Glutamatergic neuron (in vitro differentiated cells): ENCODE measurements at regions not wholly inside any gene's neighbourhood (a gene's known extent, or its start where the extent isn't known, plus 50 kb on each side); places are given as distances from the start of the nearest gene placed in this dataset.

Source experiments
- DNase-seq: peaks from one replicate; pipeline ENCODE4 v3.0.0; 2022
- H3K27ac Mint-ChIP-seq: one replicate; pipeline ENCODE4 v1.8.0; 2020; ENCODE audit warnings: mild to moderate bottlenecking, mixed read lengths, inconsistent platforms; ENCODE audit not compliant: unreplicated experiment
- H3K27me3 Mint-ChIP-seq: one replicate; pipeline ENCODE4 v1.8.0; 2020; ENCODE audit warnings: mild to moderate bottlenecking, moderate library complexity, mixed read lengths, inconsistent platforms; ENCODE audit not compliant: unreplicated experiment
- H3K36me3 Mint-ChIP-seq: one replicate; pipeline ENCODE4 v1.8.0; 2020; ENCODE audit warnings: mild to moderate bottlenecking, mixed read lengths, inconsistent platforms; ENCODE audit not compliant: unreplicated experiment
- H3K4me1 Mint-ChIP-seq: one replicate; pipeline ENCODE4 v1.8.0; 2020; ENCODE audit warnings: mild to moderate bottlenecking, low read depth, mixed read lengths, inconsistent platforms; ENCODE audit not compliant: unreplicated experiment
- H3K4me3 Mint-ChIP-seq: one replicate; pipeline ENCODE4 v1.8.0; 2020; ENCODE audit warnings: mild to moderate bottlenecking, mixed read lengths, inconsistent platforms; ENCODE audit not compliant: unreplicated experiment
- H3K9me3 Mint-ChIP-seq: one replicate; pipeline ENCODE4 v1.8.0; 2020; ENCODE audit warnings: mild to moderate bottlenecking, moderate library complexity, mixed read lengths, inconsistent platforms; ENCODE audit not compliant: unreplicated experiment
- TF ChIP-seq, protein P1 (sequence below): fragments of 200-600 bp; sonication (generic); IDR thresholded peaks from one replicate; pipeline ENCODE4 v1.5.0; 2021; ENCODE audit not compliant: partially characterized antibody, unreplicated experiment

GRCh38 chr12:89163918-89164317, 188.4 kb downstream of the DUSP6 start:
- Mint-ChIP-seq H3K27me3 (no peaks in the 10 kb centered on the region), H3K9me3 (no peaks in the 10 kb centered on the region), H3K27ac (no peak overlapping the region), H3K36me3 (no peaks in the 10 kb centered on the region), H3K4me1 (no peaks in the 10 kb centered on the region), H3K4me3 (no peak overlapping the region)
- TF ChIP-seq, protein P1, sequence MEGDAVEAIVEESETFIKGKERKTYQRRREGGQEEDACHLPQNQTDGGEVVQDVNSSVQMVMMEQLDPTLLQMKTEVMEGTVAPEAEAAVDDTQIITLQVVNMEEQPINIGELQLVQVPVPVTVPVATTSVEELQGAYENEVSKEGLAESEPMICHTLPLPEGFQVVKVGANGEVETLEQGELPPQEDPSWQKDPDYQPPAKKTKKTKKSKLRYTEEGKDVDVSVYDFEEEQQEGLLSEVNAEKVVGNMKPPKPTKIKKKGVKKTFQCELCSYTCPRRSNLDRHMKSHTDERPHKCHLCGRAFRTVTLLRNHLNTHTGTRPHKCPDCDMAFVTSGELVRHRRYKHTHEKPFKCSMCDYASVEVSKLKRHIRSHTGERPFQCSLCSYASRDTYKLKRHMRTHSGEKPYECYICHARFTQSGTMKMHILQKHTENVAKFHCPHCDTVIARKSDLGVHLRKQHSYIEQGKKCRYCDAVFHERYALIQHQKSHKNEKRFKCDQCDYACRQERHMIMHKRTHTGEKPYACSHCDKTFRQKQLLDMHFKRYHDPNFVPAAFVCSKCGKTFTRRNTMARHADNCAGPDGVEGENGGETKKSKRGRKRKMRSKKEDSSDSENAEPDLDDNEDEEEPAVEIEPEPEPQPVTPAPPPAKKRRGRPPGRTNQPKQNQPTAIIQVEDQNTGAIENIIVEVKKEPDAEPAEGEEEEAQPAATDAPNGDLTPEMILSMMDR: no peak
- no peak for DNase-seq

GRCh38 chr12:89162589-89163261, 189.6 kb downstream of the DUSP6 start:
- DNase-seq: no peak
- Mint-ChIP-seq H3K4me3 (no peak overlapping the region), H3K27ac (no peak overlapping the region), H3K9me3 (no peaks in the 10 kb centered on the region), H3K36me3 (no peaks in the 10 kb centered on the region), H3K27me3 (no peaks in the 10 kb centered on the region), H3K4me1 (no peaks in the 10 kb centered on the region)
- TF ChIP-seq, protein P1: no peak

DNA sequence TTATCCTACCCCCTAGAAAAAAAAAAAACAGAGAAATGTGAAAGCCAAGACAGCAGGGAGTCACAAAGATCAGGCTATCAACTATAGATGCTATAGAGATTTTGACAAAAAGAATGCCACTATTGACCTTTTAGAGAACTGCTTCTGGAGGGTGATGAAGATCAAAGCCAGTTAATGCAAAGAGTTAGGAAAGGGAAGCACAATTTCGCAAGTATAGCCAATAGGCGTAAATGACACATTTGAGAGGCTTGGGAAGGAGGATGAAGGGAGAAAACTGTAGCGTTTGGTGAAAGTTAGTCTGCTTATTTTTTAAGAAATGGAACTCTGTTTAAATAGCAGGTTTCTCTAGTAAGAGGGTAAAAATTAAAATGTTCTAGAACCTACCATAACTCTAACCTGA, 190.7 kb downstream of the DUSP6 start:
- no peak for DNase-seq
- no peak overlapping the region for H3K4me3 Mint-ChIP-seq
- H3K9me3 Mint-ChIP-seq: no peaks in the 10 kb centered on the region
- H3K36me3 Mint-ChIP-seq: no peaks in the 10 kb centered on the region
- TF ChIP-seq, protein P1: no peak
- no peaks in the 10 kb centered on the region for H3K4me1 Mint-ChIP-seq
- H3K27ac Mint-ChIP-seq: no peak overlapping the region
- peaks cover 2% of the 10 kb centered on the region for H3K27me3 Mint-ChIP-seq

DNA sequence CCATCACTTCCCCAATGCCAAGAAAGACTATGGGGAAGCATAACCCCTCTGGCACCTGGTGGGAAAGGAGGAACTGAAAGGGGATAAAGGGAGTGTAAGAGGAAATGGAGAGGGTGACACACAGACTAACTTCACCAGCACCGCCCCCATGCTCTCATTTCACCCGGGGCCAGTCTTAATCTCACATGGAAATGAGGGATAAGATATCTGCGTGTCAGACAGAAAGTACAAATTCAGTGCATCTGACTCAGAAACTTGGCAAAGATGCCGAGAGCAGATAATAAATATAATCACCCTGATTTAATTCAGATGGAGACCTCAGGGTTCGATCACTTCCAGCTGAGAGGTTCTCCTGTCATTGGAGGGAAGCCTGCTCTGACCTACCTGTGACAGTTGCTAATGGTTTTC, 191.6 kb downstream of the DUSP6 start:
- Mint-ChIP-seq H3K4me3 (no peak overlapping the region), H3K36me3 (no peaks in the 10 kb centered on the region), H3K27me3 (peaks cover 2% of the 10 kb centered on the region), H3K9me3 (no peaks in the 10 kb centered on the region), H3K4me1 (no peaks in the 10 kb centered on the region), H3K27ac (no peak overlapping the region)
- no peak for DNase-seq
- TF ChIP-seq, protein P1: no peak

GRCh38 chr12:89157413-89157812, 194.9 kb downstream of the DUSP6 start:
- Mint-ChIP-seq H3K27ac (no peak overlapping the region), H3K9me3 (no peaks in the 10 kb centered on the region), H3K27me3 (peaks cover 2% of the 10 kb centered on the region), H3K36me3 (peaks cover 7% of the 10 kb centered on the region), H3K4me3 (no peak overlapping the region), H3K4me1 (no peaks in the 10 kb centered on the region)
- no peak for DNase-seq
- TF ChIP-seq, protein P1: no peak
